Activated naive CD8-positive, alpha-beta T cell treated with anti-CD3 and anti-CD28 coated beads, Interleukin-2, amount 50 U/mL, for 16 hours (primary cell): ENCODE measurements at regions not wholly inside any gene's neighbourhood (a gene's known extent, or its start where the extent isn't known, plus 50 kb on each side); places are given as distances from the start of the nearest gene placed in this dataset.
"Not testable (repeated sequence)": the region's sequence is repeated elsewhere in the genome, so short reads cannot be mapped to it uniquely, and the experiment has no call there.

ENCODE experiments used
- DNase-seq: peaks from one replicate; pipeline ENCODE4 v3.0.0-alpha.2; 2020; ENCODE audit warnings: low read depth, low spot score

DNA sequence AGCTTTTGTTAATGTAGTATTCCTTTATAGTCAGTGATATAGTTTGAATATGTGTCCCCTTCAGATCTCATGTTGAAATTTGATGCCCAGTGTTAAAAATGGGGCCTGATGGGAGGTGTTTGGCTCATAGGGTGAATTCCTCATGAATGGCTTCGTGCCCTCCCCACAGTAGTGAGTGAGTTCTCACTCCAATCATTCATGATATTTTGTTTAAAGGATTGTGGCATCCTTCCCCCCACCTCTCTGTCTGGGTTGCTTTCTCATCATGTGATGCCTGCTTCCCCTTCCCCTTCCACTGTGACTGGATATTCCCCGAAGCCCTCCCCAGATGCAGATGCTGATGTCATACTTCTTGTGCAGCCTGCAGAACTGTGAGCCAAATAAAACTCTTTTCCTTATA, 649.8 kb upstream of the NR2F2 start:
- no peak for DNase-seq

GRCh38 chr15:95681836-95682544, 648.5 kb upstream of the NR2F2 start:
- no peak for DNase-seq

- DNase-seq = no peak
Observed at GRCh38 chr15:95684126-95684525, 646.4 kb upstream of the NR2F2 start.

- DNase-seq = no peak
Observed at GRCh38 chr15:95684693-95685115, 645.8 kb upstream of the NR2F2 start.

GRCh38 chr15:95687061-95687460, 643.4 kb upstream of the NR2F2 start:
- DNase-seq = no peak

GRCh38 chr15:95687686-95688085, 642.8 kb upstream of the NR2F2 start:
- no peak for DNase-seq

DNA sequence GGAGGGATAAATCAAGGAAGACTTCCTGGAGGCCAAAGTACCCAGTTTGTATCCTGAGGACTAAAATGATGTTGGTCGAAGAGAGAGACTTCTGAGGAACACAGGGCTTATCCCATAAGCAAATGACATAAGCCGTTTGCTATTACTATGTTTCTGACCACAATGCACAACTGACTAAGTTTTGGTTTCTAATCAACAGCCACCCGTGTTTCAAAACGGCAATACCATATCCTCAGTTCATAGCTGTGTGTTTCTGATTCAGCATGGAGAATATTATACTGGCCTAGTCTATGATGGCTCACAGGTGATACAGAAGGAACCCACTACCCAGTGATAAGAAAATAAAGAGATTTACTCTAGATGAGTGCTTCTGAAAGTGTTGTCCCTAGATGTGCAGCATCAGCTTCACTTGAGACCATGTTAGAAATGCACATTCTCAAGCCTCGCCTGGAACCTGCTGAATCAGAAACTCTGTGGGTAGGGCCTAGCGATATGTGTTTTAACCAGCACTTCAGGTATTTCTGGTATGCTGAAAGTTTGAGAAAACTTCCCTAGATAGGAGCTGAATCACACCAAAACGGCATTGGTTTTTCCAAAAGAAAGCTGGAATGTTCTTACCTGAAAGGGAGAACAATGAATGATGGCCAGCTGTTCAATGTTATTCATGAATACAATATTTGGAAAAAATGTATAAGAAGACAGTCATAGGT, 639.7 kb upstream of the NR2F2 start:
- no peak for DNase-seq

DNA sequence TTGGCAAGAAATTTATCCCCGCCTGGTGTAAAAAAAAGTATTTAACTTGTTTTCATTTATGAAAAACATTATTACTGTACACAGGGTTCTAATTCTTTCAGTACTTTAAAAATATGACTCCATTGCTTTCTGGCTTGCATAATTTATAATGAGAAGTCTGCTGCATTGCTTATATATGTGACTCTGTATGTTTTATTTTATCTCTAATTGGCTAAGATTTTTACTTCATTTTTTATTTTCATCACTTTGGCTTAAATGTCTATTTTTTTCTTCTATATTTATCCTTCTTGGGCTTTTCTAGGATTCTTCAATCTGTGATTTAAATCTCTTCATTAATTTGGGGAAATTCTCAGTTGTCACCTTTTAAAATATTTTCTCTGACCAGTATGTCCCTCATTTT, 636.6 kb upstream of the NR2F2 start:
- no peak for DNase-seq

DNA sequence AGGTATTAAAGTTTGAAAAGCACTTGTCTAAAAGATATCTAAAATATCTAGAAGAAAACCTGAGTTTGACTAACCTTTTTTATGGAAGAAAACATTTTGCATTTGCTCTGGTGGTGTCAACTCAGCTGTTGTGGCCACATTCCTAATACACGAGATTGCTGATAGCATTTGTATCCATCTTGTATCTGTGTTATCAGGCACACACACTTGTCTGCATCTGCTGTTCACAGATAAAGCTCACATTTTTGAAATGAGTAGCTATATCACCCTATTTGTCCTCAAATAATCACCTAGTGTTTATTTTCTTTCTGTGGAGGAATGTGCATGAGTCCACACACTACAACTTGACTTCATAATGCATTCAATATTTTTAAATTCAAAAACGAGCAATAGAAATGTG, 632.3 kb upstream of the NR2F2 start:
- DNase-seq = no peak

DNA sequence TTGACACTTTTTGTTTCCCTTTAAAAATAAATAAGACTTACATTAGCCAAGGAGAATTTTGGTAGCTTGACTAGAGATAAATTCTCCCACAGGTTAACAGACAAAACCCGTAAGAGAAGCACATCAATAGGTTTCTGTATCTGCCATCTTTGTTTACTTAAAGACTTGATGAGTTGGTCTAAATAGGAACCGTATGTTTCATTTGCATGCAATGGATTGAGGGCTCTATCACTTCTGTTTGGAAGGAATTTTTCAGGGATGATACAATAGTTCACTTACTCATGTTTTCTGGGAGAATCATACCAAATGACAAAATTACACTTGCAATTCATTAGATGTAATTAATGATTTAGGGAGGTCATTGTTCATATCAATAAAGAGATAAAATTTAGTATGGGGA, 631.5 kb upstream of the NR2F2 start:
- DNase-seq = no peak

DNA sequence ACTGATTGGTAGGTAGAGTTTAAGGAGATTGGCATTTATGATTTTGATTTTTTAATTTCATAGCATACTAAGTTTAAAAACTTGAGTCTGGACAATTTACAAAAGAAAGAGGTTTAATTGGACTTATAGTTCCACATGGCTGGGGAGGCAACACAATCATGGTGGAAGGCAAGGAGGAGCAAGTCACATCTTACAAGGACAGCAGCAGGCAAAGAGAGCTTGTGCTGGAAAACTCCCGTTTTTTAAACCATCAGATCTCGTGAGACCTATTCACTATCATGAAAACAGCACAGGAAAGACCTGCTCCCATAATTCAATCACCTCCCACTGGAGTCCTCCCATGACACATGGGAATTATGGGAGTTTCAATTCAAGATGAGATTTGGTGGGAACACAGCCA, 630.9 kb upstream of the NR2F2 start:
- no peak for DNase-seq

DNA sequence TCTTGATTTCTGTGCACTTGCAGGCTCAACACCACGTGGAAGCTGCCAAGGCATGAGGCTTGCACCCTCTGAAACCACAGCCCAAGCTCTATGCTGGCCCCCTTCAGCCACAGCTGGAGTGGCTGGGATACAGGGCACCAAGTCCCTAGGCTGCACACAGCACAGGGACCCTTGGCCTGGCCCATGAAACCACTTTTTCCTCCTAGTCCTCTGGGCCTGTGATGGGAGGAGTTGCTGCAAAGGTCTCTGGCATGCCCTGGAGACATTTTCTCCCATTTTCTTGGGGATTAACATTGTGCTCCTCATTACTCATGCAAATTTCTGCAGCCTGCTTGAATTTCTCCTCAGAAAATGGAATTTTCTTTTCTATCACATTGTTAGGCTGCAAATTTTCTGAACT, 629.8 kb upstream of the NR2F2 start:
- not testable (repeated sequence) for DNase-seq

- DNase-seq = no peak
Observed at GRCh38 chr15:95701410-95701809, 629.1 kb upstream of the NR2F2 start.

- DNase-seq = no peak
Observed at GRCh38 chr15:95709959-95710695, 620.4 kb upstream of the NR2F2 start.

DNA sequence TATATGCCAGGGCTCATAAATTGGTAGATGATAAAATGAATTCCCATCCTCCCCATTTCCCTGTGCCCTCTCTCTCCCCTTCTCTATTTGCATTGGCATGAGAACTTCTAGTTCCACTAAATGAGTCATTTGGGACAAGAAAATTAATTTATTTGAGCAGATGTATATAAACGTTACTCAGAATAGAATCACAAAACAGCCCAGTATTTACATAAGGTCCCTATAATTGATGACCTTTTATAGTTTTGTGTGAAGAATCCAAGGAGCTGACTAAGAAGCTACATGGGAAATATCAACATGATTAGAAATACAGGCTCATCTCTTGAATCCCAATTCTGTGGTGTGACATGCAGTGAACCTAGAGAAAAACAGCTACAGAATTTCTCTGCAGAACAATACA, 617.7 kb upstream of the NR2F2 start:
- no peak for DNase-seq

DNA sequence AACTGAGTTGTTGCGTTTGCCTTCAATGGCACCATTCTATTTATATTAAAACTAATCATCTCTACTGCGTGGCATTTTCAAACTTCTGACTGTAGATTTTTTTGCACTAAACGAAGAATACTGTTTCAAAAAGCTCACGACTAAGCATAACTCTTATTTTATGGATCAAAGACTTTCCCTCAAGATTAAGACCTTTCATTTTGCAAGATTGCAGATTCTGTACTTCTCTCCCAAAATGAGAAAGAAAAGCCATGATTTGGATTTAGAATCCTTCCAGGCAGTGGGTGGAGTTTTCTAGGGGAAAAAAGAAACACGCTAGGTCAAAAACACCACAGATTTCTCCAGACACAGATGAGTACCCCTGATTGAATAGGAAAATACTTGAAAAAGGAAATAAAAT, 617.2 kb upstream of the NR2F2 start:
- no peak for DNase-seq

DNA sequence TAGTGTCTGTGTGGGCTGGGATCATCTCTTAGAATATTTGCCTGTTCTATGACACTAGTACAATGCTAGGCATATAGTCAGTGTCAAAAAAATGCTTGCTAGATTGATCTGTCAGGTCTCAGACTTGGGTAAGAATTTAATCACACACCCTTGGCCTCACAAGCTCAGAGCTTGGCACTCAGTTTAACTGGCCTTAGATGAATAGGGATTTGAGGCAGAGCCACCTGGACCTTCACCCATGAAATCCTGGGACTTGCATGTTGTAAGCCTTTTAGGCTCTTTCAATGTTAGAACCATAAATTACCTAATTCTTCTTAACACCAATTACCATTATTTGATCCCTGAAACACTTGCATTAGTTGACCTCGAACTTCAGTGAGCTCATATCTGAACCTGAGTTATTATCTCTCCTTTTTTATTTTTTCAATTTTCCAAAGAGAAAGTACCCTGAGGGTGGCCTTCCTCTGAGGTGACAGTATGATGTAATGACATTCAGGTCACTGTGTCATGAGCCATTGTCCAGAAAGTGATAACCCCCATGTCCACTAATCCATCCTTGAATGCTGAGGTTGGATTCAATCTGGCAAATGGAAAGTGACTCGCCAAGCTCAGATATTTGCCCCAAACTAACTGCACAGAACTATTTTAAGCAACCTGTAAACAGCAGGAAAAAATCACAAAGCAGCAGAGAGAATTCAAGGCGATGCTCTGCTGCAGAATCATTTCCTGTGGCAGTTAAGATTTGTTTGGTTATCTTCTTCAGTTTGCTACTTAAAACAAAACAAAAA, 615.2 kb upstream of the NR2F2 start:
- no peak for DNase-seq

GRCh38 chr15:95715906-95716656, 614.4 kb upstream of the NR2F2 start:
- no peak for DNase-seq

DNA sequence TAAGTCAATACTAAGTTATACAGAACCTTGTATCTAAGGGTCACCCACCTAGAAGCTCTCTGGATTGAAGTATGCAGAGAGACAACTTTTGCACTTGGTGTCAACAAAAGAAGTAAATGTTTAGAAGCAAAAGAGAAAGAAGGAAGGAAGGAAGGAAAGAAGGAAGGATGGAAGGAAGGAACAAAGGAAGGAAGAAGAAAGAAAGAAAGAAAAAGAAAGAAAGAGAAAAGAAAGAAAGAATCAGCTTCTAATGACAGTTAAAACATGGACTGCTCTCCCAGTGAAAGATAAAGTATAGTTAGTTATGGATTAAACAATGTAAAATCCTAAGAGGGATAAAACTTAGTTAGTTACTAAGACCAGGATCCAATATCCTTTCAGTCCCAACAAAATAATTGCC, 613.8 kb upstream of the NR2F2 start:
- no peak for DNase-seq

DNA sequence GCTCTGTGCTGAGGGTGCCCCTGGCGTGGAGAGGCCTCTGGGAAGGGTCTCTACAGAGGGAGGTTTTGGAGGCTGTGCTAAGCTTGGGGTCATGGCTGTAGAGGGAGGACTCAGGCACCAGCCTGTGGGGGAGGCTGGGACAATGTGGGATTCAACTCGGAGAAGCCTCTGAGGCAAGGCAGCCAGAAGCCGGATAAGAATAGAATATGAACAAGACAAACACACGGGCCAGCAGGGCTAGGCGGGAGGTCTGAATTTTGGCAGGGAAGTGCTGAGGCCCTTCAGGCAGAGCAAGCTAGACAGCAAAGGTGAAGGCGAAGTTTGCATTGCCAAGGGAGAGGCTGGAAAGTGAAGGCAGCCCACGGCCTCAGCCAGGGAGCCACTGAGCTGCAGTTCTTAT, 612.1 kb upstream of the NR2F2 start:
- no peak for DNase-seq

DNA sequence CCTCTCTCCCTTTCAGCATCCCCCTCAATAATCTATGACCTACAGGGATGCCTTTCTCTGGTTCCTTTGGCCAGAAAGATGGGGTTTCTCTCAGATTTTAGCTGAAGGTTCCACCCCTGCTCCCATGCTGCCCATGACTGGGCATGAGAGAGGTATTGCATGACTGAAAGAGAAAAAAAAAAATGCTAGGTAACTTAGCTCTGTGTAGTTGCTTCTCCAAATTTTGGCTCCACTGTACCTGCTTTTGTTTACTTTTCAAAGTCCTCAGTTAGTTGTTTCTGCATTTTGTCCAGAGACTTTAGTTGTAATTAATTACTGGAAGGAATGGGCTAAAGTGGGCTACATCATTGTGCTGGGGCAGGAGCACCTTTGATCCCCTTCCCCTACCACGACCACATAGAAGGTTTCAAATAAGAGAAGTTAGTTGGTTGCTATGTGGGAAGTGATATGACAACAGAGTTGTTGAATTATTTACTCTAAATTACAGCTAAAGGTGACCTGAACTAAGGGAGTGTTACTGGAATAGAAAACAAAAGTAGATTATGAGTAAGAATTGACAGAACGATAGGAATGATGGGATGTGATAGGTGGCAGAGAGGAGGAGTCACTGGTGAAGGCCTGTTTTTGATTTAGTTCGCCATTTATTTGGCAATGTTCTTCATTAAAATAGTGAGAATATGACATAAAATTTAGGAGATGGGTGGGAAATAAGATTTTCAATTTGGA, 605.4 kb upstream of the NR2F2 start:
- no peak for DNase-seq
